ENCODE measurements at regions not wholly inside any gene's neighbourhood (a gene's known extent, or its start where the extent isn't known, plus 50 kb on each side); places are given as distances from the start of the nearest gene placed in this dataset.

DNA sequence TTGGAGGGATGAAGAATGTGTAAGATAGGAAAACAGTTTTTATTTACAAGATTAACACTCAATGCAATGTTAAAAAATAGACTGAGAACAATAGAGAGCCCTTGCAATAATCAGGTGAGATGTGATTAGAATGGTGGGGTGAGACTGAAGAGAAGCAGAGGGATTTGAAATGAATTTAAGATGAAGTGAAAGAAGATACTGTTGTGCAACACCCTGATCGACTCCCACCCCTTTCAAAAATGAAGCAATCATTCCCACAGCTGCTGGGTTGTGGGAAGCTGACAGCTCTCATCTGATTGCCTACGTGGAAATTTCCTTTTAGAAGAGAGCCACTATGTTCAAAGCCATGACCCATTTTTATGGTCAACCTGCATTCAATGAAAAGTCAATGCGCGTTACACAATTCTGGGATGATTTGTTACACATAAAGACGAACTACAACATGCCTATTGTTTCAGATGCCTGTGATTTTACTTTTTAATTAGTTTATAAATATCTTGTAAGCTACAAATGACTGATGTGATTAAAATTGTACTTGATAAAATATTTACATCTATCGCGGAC, 1374.8 kb downstream of the PCDH9 start:
- TF ChIP-seq, protein P1, sequence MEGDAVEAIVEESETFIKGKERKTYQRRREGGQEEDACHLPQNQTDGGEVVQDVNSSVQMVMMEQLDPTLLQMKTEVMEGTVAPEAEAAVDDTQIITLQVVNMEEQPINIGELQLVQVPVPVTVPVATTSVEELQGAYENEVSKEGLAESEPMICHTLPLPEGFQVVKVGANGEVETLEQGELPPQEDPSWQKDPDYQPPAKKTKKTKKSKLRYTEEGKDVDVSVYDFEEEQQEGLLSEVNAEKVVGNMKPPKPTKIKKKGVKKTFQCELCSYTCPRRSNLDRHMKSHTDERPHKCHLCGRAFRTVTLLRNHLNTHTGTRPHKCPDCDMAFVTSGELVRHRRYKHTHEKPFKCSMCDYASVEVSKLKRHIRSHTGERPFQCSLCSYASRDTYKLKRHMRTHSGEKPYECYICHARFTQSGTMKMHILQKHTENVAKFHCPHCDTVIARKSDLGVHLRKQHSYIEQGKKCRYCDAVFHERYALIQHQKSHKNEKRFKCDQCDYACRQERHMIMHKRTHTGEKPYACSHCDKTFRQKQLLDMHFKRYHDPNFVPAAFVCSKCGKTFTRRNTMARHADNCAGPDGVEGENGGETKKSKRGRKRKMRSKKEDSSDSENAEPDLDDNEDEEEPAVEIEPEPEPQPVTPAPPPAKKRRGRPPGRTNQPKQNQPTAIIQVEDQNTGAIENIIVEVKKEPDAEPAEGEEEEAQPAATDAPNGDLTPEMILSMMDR (IDR thresholded peaks at IDR 0.05; ENCODE audit: insufficient read depth, low read length, poor library complexity, severe bottlenecking) = no peak

DNA sequence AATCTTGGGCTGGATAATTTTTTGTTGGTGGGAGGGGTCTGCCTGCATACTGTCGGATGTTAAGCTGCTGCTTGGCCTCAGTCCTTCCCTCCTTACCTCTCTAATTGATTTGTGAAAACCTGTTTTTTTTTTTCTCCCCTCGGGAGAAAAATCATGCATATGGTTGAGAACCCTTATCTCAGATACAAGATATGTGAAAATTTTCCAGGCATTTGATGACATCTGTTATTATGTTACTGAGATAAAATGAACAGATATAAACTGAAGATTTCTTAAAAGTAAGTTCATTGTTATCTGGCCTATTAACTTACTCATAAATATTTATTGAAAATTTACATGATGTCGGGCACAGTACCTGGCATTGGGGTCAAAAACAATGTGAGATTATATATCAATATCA, 1375.7 kb downstream of the PCDH9 start:
- DNase-seq (ENCODE audit: extremely low read depth, insufficient read length) = no peak
- H3K27me3 ChIP-seq (replicated peaks; ENCODE audit: control insufficient read depth, insufficient read depth, low read length) = no peaks in the 10 kb centered on the region
- TF ChIP-seq, protein P1 (IDR thresholded peaks at IDR 0.05; ENCODE audit: insufficient read depth, low read length, poor library complexity, severe bottlenecking) = no peak
- H3K36me3 ChIP-seq (ENCODE audit: control insufficient read depth, insufficient read depth, low read length) = no peaks in the 10 kb centered on the region
- no peak overlapping the region for H3K4me3 ChIP-seq (replicated peaks; ENCODE audit: low read depth, low read length)

More for the DNA sequence above, 1374.8 kb downstream of the PCDH9 start:
- DNase-seq (ENCODE audit: extremely low read depth, insufficient read length) = no peak
- Histone ChIP-seq H3K4me3 (replicated peaks; ENCODE audit: low read depth, low read length) (no peak overlapping the region), H3K36me3 (ENCODE audit: control insufficient read depth, insufficient read depth, low read length) (no peaks in the 10 kb centered on the region), H3K27me3 (replicated peaks; ENCODE audit: control insufficient read depth, insufficient read depth, low read length) (no peaks in the 10 kb centered on the region)

DNA sequence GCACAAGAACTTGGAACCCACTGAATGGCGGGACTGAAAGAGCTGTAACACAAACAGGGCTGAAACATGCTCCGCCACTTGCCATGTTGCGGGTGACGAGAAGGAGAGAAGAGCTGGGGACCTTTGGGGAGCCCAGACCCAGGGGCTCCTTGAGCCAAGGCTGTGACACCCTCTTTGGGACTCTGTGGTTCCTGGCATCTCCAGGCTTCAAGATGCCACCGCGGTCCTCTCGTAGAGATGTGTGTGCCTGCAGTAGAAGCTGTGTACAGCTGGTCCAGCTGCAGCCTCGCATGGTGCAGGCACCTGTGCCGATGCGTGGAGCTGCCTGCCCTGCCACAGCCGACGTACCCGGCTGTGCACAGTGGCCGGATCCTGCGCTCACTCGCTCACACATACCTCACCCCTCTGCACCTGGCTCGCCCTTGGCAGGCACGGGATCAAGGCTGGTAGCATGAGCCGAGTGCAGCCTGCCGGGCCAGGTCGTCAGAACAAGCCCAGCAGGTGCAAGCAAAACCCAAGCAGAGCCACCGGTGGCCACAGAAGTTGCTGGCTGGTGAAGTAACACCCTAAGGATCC, 1385.8 kb downstream of the PCDH9 start:
- Histone ChIP-seq H3K27me3 (replicated peaks; ENCODE audit: control insufficient read depth, insufficient read depth, low read length) (no peaks in the 10 kb centered on the region), H3K4me3 (replicated peaks; ENCODE audit: low read depth, low read length) (no peak overlapping the region), H3K36me3 (ENCODE audit: control insufficient read depth, insufficient read depth, low read length) (no peaks in the 10 kb centered on the region)
- TF ChIP-seq, protein P1 (IDR thresholded peaks at IDR 0.05; ENCODE audit: insufficient read depth, low read length, poor library complexity, severe bottlenecking) = no peak
- DNase-seq (ENCODE audit: extremely low read depth, insufficient read length) = no peak

DNA sequence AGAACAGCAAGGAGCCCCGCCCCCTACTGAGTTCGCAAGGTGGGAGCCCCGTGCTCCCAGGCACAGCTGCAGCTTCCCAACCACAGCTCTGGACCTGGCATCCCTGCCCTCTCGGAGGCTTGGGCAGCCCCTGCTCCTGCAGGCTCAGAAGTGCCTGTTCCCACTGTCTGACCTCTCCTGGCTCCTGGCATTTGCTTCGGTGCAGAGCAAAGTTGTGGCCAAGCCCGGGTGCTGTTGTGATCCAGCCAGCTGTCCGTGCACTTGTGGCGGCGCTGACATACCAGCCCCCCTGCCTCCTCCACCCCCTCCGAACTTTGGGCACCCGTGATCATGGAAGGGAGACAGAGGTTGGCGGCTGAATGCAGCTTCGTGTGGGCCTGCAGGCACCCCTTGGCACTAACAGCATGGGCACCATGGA, 1386.8 kb downstream of the PCDH9 start:
- TF ChIP-seq, protein P1 (IDR thresholded peaks at IDR 0.05; ENCODE audit: insufficient read depth, low read length, poor library complexity, severe bottlenecking) = no peak
- Histone ChIP-seq H3K27me3 (replicated peaks; ENCODE audit: control insufficient read depth, insufficient read depth, low read length) (no peaks in the 10 kb centered on the region), H3K36me3 (ENCODE audit: control insufficient read depth, insufficient read depth, low read length) (no peaks in the 10 kb centered on the region), H3K4me3 (replicated peaks; ENCODE audit: low read depth, low read length) (no peak overlapping the region)
- DNase-seq (ENCODE audit: extremely low read depth, insufficient read length) = no peak

DNA sequence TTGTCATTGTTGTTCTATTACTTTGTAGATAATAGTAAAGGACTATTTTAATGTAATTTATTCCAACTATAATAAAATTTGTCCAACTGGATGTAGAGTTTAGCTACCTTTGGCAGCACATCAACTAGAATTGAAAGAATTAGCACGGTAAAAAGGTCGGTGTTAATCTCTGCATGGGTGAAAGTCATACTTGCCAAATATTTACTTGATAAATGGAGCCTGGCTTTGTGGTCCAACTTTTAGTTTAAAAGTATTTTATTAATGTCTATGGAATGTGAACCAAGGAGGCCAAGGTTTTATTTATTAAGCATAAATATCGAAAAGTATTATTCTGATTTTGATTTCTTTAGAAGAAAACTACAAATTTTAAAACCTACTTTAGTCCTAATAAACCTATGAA, 1389.0 kb downstream of the PCDH9 start:
- DNase-seq (ENCODE audit: extremely low read depth, insufficient read length) = no peak
- TF ChIP-seq, protein P1 (IDR thresholded peaks at IDR 0.05; ENCODE audit: insufficient read depth, low read length, poor library complexity, severe bottlenecking) = no peak
- H3K36me3 ChIP-seq (ENCODE audit: control insufficient read depth, insufficient read depth, low read length) = no peaks in the 10 kb centered on the region
- H3K4me3 ChIP-seq (replicated peaks; ENCODE audit: low read depth, low read length) = no peak overlapping the region
- H3K27me3 ChIP-seq (replicated peaks; ENCODE audit: control insufficient read depth, insufficient read depth, low read length) = no peaks in the 10 kb centered on the region
